ENCODE measurements at regions not wholly inside any gene's neighbourhood (a gene's known extent, or its start where the extent isn't known, plus 50 kb on each side); places are given as distances from the start of the nearest gene placed in this dataset.

GRCh38 chr9:31078175-31078574, 1306.3 kb upstream of the ACO1 start:
- no peak for FAIRE-seq
- Histone ChIP-seq H4K20me1 (ENCODE audit: control insufficient read depth, extremely low read depth, insufficient read depth, low read length) (no peaks in the 10 kb centered on the region), H3K4me3 (ENCODE audit: control insufficient read depth in 2 of 3, extremely low read depth in 1 of 3, insufficient read depth in 2 of 3, low read depth in 1 of 3, low read length in 3 of 3) (no peak overlapping the region), H3K9ac (ENCODE audit: control insufficient read depth, extremely low read depth, insufficient read depth, low read length) (no peak overlapping the region), H3K4me2 (ENCODE audit: control insufficient read depth, extremely low read depth, insufficient read depth, low read depth, low read length) (no peak overlapping the region), H2AFZ (ENCODE audit: control insufficient read depth, low read length) (no peak overlapping the region), H3K27me3 (ENCODE audit: control insufficient read depth, extremely low read depth, insufficient read depth, low read length) (no peaks in the 10 kb centered on the region), H3K27ac (ENCODE audit: control insufficient read depth, insufficient read depth, low read length) (no peak overlapping the region), H3K79me2 (ENCODE audit: control insufficient read depth, insufficient read depth, low read length) (no peaks in the 10 kb centered on the region), H3K36me3 (ENCODE audit: control insufficient read depth in 2 of 2, extremely low read depth in 1 of 2, insufficient read depth in 2 of 2, low read length in 2 of 2) (no peaks in the 10 kb centered on the region), H3K4me1 (ENCODE audit: control insufficient read depth, extremely low read depth, insufficient read depth, low read length) (no peaks in the 10 kb centered on the region), H3K9me3 (ENCODE audit: control insufficient read depth, low read depth, low read length) (no peaks in the 10 kb centered on the region), H3K9me1 (ENCODE audit: control insufficient read depth, extremely low read depth, insufficient read depth, low read length) (no peaks in the 10 kb centered on the region)
- dilution Hi-C loops (cut with MboI; ENCODE audit: extremely low pct_ligation_motif_present, low sequenced_read_pairs): no loop called here
- TF ChIP-seq EZH2 (IDR thresholded peaks at IDR 0.05; ENCODE audit: low read length) (no peak), CTCF (optimal IDR thresholded peaks at IDR 0.05 in 1 of 3, IDR thresholded peaks at IDR 0.05 in 1 of 3, conservative IDR thresholded peaks at IDR 0.05 in 1 of 3; ENCODE audit: extremely low read depth in 1 of 3, insufficient read depth in 2 of 3, low read length in 3 of 3) (no peak)
- no peak for DNase-seq (ENCODE audit: low read depth, low spot score)

DNA sequence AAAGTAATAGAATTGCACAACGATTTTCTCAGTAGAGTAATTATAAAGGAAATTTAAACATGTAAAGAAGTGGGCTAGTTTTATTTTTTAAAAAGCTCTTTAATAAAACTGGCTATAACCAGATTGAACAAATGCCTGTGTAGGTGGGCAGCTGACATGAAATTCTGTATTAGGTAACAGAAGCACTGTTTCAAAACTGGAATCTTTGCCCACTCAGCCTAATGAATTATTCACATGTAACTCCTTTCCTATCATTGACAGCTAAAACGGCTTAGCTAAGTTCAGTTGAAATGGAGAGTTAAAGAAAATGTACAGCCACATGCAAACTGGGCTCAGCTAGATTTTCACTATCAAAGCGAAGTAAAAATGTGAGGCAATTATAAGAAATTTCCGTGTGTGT, 1300.1 kb upstream of the ACO1 start:
- Histone ChIP-seq H2AFZ (ENCODE audit: control insufficient read depth, low read length) (no peak overlapping the region), H3K4me1 (ENCODE audit: control insufficient read depth, extremely low read depth, insufficient read depth, low read length) (no peaks in the 10 kb centered on the region), H3K4me3 (ENCODE audit: control insufficient read depth in 2 of 3, extremely low read depth in 1 of 3, insufficient read depth in 2 of 3, low read depth in 1 of 3, low read length in 3 of 3) (no peak overlapping the region), H4K20me1 (ENCODE audit: control insufficient read depth, extremely low read depth, insufficient read depth, low read length) (no peaks in the 10 kb centered on the region), H3K27ac (ENCODE audit: control insufficient read depth, insufficient read depth, low read length) (no peak overlapping the region), H3K9me3 (ENCODE audit: control insufficient read depth, low read depth, low read length) (no peaks in the 10 kb centered on the region), H3K9me1 (ENCODE audit: control insufficient read depth, extremely low read depth, insufficient read depth, low read length) (no peaks in the 10 kb centered on the region), H3K27me3 (ENCODE audit: control insufficient read depth, extremely low read depth, insufficient read depth, low read length) (no peaks in the 10 kb centered on the region), H3K9ac (ENCODE audit: control insufficient read depth, extremely low read depth, insufficient read depth, low read length) (no peak overlapping the region), H3K36me3 (ENCODE audit: control insufficient read depth in 2 of 2, extremely low read depth in 1 of 2, insufficient read depth in 2 of 2, low read length in 2 of 2) (no peaks in the 10 kb centered on the region), H3K4me2 (ENCODE audit: control insufficient read depth, extremely low read depth, insufficient read depth, low read depth, low read length) (no peak overlapping the region), H3K79me2 (ENCODE audit: control insufficient read depth, insufficient read depth, low read length) (no peaks in the 10 kb centered on the region)
- TF ChIP-seq CTCF (optimal IDR thresholded peaks at IDR 0.05 in 1 of 3, IDR thresholded peaks at IDR 0.05 in 1 of 3, conservative IDR thresholded peaks at IDR 0.05 in 1 of 3; ENCODE audit: extremely low read depth in 1 of 3, insufficient read depth in 2 of 3, low read length in 3 of 3): no peak
- no peak for TF ChIP-seq EZH2 (IDR thresholded peaks at IDR 0.05; ENCODE audit: low read length)
- FAIRE-seq: no peak
- DNase-seq (ENCODE audit: low read depth, low spot score): no peak
- dilution Hi-C loops (cut with MboI; ENCODE audit: extremely low pct_ligation_motif_present, low sequenced_read_pairs): no loop called here

All from keratinocyte (primary cell).